A204.1 (cell line): ENCODE measurements at regions not wholly inside any gene's neighbourhood (a gene's known extent, or its start where the extent isn't known, plus 50 kb on each side); places are given as distances from the start of the nearest gene placed in this dataset.
"Not testable (repeated sequence)": the region's sequence is repeated elsewhere in the genome, so short reads cannot be mapped to it uniquely, and the experiment has no call there.

Source experiments
- FAIRE-seq: peaks from 2 replicates; lab custom pipeline; 2012; peaks lifted over from hg19 to GRCh38; lab: Jason Lieb, UNC

DNA sequence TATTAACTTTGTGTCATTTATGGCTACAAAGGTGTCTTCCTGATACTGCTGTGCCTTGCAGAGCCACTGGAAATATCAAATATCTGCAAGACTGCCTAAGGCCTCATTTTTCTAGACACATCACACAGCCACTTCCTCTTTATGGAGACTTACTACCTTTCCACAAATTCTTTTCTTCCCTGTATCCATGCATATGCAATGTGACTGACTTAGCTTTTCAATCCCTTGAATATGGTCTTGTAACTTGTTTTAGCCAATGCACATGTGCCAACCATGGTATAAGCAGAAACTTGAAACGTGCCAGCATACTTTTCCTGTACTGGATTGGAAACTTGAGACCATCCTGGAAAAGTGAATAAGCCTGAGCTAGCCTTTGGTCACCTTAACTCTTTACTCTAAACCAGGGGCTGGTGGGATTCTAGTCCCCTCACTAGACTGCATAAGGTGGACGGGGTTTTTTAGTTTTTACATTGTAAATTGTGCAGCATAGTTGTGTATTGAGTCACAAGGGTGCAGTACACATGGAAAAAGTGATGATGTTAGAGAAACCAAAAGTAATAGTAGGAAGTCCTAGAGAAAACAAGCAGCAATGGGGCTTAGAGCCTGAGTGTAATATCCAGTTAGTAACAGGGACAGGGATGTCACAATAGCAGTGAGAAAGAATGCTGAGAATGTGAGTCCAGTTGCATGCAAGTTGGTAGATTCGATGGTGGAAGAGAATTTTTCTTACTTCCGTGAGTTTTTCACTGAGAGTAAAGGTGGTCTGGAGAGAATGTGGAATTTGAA lies 879.5 kb downstream of the SORCS1 start:
- FAIRE-seq, result no peak

DNA sequence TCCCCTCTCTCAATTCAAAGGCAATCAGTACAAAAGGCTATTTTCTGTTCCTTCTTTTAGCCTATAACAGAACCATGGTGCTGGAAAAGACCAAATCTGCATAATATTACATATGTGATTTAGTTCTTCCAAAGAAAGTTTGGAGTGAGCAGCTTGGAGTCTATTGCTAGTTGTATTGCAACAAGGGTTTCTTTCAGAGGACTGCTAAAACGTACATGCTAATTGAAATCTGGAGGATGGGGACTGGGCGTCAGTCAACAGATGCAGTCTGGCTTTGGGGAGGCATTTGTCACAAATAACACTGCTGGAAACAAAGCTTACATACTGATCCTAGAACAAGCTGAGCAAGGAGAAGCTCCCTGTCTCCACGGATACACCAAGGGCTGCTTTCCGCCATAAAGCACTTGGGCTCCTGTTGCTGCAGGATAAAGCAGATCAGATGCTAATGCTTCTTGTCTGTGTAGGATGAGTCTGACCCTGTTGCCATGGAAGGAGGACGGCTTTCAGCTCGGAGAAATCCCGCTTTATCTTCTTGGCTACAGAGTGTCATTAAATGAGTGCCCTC lies 883.5 kb downstream of the SORCS1 start:
- no peak for FAIRE-seq

DNA sequence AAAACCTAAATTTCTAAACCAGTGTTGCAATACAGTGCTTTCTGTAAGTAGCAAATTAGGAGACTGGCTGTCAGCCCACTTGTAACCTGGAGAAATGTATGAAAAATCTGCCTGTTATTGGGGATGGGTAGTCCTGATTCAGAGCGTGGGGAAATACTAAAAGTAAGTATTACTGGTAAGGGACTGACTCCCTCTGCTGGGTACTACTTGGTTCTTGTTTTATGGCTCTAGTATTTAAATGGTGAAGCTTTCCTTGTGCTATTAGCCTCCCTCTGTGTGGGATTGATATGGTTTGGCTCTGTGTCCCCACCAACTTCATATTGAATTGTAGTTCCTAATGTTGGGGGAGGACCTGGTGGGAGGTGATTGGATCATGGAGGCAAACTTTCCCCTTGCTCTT lies 886.1 kb downstream of the SORCS1 start:
- no peak for FAIRE-seq

DNA sequence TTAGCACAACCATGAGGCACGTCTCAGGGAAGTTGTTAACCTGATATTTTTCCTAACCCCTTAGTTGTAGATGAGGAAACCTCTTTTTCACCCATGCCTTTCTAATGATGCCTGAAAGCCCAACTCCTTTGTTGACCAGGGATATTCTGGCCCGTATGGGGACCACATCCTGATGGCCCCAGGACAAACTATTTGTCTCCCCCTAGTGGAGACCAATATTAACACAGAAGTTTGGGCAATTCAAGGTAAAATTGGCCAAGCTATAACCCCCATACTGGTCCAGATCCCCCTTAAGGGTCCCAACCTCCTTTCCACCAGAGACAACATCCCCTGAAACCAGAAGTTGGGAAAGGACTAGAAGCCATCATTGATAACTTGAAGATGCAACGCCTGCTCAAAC lies 893.3 kb downstream of the SORCS1 start:
- FAIRE-seq, result no peak

DNA sequence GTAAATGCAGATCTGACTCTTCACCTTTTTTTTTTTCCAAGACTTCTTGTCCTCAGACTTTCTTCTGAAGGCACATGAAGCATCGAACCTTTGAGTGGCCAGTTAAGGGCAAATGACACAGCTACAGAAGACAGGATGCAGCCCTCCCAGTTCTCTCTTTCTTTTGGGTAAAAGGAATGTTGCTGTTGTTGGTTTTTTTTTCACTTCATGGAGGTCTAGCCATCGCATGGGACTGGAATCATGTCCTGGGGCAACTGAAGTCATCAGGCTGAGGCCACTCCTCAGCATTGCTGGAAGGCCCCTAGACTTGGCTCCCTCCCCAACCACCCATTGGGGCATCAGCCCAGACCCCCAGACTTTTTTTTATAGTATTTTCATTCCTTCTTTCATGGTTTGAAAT lies 896.5 kb downstream of the SORCS1 start:
- FAIRE-seq, result no peak

DNA sequence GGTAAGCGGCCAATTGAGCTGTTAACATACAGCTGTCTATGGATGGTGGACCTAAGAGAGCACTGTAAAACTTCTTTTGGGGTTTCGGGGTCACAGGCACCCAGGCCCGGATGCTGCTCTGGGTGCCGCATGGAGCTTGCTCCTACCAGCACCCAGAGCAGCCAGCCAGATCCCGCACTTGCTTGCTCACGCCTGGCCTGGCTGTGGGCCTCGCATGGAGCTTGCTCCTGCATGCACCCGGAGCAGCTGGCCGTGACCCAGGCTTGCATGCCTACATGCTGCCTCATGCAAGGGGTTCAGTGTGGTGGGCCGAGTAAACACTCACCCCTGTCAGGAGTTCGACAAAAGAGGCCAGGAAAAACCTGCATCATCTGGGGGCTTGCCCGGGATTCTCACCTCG lies 896.9 kb downstream of the SORCS1 start:
- FAIRE-seq, result no peak

DNA sequence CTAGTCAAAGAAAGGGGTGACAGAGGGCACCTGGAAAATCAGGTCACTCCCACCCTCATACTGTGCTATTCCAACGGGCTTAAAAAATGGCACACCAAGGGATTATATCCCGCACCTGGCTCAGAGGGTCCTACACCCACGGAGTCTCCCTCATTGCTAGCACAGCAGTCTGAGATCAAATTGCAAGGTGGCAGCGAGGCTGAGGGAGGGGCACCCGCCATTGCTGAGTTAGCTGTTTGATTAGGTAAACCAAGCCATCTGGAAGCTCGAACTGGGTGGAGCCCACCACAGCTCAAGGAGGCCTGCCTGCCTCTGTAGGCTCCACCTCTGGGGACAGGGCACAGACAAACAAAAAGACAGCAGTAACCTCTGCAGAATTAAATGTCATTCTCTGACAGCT lies 907.1 kb downstream of the SORCS1 start:
- not testable (repeated sequence) for FAIRE-seq

DNA sequence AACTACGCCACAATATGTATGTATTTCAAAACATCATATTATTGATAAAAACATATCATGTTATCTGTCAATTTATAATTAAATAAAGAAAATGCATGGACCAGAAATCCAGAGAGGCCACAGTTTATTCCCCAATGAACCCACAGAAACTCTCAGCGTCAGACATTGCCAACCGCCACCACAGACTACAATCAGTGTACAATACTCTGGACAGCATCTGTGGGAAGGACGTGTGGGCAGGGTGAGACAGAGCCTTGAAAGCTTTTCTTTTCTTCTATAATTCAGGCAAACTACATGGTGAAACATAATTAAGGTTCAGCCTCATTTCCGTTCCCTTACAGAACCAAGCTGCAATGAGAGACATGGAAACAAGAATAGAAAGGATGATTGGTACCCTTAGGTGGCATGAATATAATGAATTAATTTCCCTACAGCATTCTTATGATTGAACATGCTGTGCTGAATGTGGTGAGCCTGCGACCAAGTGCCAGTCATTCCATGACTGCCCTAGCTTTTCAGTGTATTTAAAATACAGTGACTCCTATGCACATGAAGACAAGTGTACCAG lies 909.3 kb downstream of the SORCS1 start:
- FAIRE-seq, result no peak

DNA sequence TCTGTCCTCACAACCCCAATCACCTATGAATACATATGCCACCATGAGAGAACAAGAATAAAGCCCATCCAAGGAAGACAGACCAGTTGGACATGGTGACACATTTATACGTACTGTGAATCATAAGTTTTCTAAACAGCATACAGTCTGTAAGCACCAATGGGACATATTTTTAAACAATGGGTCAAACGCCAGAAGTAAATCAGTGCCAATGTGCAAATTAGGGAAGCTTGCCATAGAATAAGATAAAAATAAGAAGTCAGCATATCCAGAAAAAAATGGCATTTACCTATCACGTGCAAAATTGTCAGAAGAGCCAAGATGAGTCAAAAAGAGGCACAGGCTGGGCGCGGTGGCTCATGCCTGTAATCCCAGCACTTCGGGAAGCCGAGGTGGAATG lies 910.4 kb downstream of the SORCS1 start:
- FAIRE-seq, result no peak

DNA sequence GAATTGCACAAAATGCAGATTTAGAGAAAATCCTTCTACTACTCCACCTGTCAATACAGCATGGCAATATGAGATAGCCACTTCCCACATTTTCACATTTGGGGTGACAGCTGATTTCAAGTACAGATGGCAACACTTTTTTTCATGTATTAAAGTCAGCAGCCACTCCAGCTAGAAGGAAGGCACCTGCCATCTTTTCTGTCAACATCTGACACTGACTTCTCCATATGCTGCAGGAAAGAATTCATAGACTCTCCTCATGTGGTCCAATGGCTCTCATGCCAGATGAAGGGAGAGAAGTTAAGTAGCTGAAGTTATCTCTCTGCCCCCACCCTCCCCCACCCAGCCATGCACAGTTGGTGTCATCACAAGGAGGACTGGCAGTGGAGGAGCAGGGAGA lies 912.0 kb downstream of the SORCS1 start:
- no peak for FAIRE-seq

DNA sequence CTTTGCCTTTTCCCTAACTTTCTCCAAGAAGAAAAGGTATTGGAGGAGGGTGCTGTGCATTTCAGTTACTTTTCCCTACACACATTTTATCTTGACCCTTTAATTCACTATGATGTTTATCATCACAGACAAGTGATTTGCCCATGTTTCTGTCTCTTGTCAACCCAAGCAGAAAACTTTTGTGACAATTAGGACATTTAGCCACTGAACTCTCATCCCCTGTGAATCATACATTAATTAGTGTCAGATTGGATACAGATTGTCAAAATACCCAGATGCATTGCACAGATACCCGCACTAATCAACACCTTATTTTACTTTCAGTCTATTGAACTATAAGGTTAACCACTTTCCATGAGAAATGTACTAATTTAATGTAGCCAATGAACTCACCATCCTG lies 912.9 kb downstream of the SORCS1 start:
- FAIRE-seq, result no peak

DNA sequence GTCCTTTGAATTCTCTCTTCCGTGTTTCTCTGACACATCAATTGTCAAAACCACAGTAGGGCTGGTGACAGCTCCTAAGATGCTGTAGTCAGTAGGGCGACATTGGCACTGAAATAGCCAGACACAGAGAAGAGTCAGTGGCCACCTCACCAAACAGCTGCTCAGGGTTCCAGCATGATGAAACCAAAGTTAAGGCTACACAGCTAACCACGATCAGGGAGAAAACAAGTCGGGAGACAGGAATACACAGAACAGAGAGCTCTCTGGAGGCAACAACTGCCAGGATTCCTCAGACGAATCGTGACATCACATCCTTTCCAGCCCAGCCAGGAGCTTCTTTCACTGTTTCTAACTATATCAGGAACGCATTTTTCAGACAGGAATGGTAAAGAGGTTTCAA lies 922.2 kb downstream of the SORCS1 start:
- FAIRE-seq, result no peak

DNA sequence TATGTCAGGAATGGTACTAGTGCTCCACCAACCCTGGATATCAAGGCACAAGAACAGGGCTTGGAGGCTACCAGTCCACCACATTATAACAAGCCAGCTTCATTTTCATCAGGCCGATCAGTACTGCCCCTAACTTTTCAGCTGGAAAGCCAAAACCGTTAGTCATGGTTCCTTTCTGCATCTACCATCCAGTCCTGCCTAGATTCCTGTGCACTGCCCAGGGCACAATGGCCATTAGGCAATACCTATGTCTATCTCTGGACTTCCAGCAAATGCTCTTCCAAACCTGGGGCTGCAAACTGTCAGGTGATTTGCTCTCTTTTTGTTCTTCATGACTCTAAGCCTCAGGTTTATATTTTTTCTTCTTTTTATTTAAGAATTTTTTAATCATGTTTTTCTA lies 937.7 kb downstream of the SORCS1 start:
- no peak for FAIRE-seq

DNA sequence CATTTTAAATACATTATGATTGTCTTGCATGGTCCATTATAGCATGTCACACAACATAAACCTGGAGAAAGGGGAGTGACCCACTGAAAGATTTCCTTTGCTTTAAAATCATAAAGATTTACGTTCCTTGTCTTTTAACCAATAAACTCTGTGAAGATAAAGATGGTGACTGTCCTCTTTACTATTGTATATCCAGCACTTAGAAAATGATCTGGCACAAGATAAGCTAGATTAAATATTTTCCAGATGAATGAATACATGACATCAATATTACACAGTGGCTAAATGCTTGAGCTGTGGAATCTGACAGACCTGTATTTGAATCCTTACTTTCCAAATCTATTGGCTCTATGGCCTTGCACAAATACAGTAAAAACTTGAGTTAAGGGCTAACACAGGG lies 938.4 kb downstream of the SORCS1 start:
- FAIRE-seq, result no peak

DNA sequence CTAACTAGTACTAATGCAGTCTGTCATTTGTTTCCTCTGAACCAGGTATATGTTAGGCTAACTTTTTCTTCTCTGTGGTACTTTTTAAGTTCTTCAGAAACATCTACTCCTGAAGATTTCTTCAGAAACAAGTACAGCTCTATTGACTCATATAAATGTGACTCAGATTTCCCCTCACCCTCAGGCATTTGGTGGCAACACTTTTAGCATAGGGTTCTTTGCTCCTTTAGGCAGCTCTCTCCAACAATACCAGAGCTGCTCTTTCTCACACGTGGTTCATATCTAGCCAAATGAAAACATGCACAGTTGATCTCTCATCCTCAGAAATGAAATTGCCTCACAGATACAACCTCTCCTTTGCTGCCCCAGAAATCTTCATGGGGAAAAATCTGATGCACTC lies 939.8 kb downstream of the SORCS1 start:
- FAIRE-seq, result no peak

DNA sequence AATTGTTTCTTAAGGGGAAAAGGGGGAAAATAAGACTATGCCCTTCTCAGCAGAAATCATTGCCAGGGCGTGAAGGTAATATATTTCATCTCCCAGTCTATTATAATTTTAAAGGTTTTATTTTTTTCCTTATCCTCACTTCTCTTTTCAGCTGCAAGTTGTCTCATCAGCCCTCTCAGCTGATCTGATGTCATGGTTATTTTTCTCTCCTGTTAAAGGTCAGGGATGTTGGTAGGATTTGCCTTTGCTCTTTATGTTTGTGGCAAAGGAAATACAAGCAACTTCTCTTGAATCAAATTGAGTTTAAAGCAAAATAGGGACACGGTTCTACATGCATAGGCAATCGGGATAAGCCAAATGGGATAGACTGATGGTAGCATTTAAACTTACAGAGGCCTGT lies 946.9 kb downstream of the SORCS1 start:
- no peak for FAIRE-seq

DNA sequence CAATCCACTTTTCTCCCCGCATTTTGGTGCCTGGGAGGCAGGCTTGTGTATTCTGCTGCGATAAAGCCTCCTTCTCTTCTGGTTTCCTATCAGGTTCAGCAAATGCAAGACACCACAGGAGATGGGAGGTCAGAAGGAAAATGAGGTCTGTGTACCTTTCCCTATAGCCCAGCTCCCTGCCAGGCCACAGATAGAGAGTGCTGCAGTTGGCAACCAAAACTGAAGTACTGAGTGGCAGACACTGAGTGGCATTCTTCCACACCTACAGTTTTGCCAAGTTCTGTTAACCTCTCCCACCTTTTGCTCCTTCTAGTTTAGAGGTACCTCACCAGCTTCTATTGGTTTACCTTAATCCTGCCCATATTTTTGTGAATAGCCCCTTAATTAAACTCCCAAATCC lies 948.4 kb downstream of the SORCS1 start:
- FAIRE-seq, result no peak

DNA sequence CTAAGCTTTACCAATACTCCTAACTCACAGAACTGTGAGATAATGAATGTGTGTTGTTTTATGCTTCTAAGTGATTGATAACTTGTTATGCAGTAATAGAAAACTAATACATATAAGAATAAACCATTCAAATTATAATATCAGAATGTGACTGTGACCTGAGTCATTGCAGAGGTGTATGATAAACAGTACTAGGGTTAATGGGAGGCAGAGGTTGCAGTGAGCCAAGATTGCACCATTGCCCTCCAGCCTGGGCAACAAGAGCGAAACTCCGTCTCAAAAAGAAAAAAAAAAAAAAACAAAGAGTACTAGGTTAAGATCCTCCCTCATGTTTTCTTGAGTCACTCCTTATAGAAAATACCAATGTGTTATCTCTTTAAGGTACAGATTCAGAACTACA lies 950.3 kb downstream of the SORCS1 start:
- no peak for FAIRE-seq

DNA sequence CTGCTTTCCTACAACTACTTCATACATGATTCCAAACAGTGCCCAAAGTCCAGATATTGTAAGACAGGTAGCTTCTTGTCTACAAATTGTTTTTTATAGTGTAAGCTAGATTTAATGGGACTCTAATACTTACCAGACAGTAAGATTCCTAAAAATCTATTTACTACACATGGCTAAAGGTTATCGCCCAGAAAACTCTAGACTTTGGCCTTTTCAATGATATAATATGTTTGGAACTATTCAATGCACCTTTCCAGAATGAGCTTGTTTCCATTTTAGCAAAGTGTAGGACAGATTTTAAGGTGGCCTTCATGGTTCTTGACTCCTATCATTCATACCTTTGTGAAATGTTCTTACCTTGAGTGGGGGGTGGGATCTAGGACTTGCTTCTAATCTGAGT lies 951.0 kb downstream of the SORCS1 start:
- no peak for FAIRE-seq

DNA sequence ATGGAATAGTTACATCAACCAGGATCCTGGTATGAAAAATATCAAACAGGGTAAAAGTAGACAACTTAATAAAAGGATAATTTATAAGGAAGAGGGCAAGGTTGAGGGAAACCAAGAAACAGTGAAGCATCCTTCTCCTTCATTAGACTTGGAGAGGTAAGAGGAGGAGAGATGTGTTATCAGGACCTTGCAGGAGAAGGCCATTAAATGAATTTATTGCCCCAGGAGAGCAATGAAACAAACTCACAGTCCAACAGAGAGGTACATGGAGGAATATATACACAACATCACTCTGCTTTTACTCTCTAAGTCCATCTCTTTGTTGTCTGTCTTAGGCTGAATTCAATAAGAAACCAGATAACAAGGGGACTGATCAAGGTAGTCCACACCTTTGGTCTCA lies 966.2 kb downstream of the SORCS1 start:
- FAIRE-seq, result no peak

DNA sequence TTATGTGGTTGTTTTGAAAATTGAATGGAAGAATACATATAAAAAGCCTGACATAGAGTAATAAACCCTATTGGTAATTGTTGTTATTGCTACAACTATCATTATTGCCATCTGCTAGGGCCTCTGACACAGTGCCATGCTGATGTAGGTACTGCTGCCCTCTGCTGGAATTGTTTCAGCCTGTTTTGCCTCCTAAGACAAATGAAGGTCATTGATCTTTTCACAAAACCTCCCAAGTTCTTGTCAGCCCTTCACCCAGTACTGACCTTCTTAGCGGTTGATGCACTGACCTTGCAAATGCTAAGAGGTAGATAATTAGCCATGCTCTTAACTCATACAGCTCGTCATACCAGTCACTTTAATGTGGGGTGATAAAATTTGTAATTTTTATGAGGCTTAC lies 975.2 kb downstream of the SORCS1 start:
- no peak for FAIRE-seq

DNA sequence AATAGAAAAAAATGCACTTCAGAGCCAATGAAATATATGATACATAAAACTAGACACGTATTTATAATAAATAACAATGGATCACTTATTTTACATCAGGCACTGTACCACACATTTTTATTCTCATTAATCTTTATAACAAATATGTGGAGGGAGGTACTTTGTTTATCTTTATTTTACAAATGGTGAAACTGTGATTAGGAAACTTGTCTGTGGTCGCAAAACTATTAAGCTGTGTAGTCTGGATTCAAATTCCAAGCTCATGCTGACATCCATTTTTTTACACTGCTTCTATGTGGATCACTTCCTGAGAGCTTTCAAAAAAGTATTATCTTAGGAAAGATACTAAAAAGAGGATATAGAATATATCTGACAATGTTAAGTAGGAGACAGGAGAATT lies 978.6 kb downstream of the SORCS1 start:
- FAIRE-seq, result no peak

DNA sequence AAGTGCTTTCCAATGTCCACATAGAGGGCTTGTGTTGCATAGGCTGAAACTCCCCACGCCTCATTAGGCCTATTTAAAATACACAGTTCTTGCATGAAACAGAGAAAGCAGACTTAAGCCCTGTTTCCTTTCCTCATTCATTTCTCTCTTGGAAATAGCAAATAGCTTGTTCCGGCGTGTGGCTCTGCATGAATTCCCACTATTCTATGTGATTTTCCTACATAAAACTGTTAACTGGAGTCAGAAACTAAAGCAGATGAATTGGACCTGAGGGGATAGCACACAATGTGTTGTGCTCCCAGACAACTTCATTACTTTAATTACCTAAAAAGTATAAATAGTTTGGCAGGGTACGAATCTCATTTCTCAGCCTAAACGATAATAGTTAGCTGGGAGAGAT lies 981.5 kb downstream of the SORCS1 start:
- no peak for FAIRE-seq

DNA sequence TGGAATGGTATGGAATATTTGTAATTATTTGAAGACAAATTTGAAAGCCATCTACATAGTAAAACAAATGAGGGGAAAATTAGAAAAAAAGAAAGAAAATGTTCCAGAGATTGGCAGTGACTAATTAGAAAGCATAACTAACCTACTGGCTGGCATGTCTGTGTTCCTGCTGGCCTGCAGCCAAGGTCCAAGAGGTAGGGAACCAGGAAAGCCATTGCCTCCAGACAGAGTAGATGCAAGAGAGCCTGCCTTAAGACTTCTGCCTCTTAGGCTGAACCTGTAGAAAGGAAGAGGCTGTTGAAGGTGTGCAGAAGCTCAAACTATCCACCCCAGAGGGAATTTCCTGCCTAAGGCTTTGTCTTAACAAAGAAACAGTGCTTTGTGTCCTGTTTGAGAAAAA lies 982.0 kb downstream of the SORCS1 start:
- no peak for FAIRE-seq
